ENCODE measurements at regions not wholly inside any gene's neighbourhood (a gene's known extent, or its start where the extent isn't known, plus 50 kb on each side); places are given as distances from the start of the nearest gene placed in this dataset.
"Not testable (repeated sequence)": the region's sequence is repeated elsewhere in the genome, so short reads cannot be mapped to it uniquely, and the experiment has no call there.

DNA sequence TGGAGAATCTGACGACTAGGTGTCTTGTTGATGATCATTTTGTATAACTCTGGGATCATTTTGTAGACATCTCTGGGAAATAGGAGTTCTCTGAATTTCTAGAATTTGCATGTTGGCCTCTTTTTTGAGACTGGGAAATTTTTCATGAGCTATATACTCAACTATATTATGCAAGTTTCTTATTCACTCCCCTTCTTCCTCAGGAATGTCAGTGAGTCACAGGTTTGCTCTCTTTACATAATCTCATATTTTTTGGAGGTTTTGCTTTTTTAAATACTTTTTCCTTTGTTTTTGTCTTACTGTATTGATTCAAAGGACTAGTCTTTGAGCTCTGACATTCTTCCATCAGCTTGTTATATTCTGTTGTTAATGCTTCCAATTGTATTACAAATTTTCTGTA, 1324.2 kb downstream of the TECRL start:
- H3K27me3 Mint-ChIP-seq (ENCODE audit: insufficient read depth, unreplicated experiment): no peaks in the 10 kb centered on the region
- TF ChIP-seq CTCF (IDR thresholded peaks at IDR 0.05; ENCODE audit: unreplicated experiment): no peak
- H3K36me3 Mint-ChIP-seq (ENCODE audit: insufficient read depth, unreplicated experiment): peaks cover 5% of the 10 kb centered on the region
- peak; percentile 34 for DNase-seq (ENCODE audit: unreplicated experiment)
- H3K4me1 Mint-ChIP-seq (ENCODE audit: insufficient read depth, unreplicated experiment): no peaks in the 10 kb centered on the region
- H3K9me3 Mint-ChIP-seq (ENCODE audit: unreplicated experiment): no peaks in the 10 kb centered on the region
- no peak overlapping the region for H3K4me3 Mint-ChIP-seq (ENCODE audit: unreplicated experiment)
- ChIA-PET CTCF (interaction anchor here (0.7 kb wide), 1 partner anchor 1137 kb away, joined by 3 read pairs; no protein-coding TSS in a partner anchor), POLR2A (no interaction called here)
- intact Hi-C loops (cut with micrococcal nuclease): no loop called here
- H3K27ac Mint-ChIP-seq (ENCODE audit: low read depth, unreplicated experiment): no peak overlapping the region
- BruUV-seq (replicated peaks): no TSS peak

DNA sequence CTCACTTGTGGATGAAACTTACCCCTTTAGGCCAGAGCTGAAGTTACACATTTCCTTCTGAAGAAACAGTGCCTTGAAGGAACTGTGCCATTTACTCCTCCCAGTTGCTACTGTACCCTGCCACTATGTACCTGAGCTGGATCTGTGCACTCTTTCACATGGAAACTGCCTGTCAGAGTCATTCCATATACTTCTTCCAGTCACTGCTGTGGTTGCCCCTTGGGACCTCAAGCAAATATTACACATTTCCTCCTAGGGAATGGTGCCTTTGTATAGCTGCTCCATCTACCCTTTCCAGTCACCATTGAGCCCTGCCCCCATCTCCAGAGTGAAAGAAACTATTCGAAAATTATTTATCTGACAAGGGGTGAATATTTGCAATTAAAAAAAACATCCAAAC, 1328.3 kb downstream of the TECRL start:
- TF ChIP-seq CTCF (IDR thresholded peaks at IDR 0.05; ENCODE audit: unreplicated experiment): no peak
- intact Hi-C loops (cut with micrococcal nuclease): no loop called here
- DNase-seq (ENCODE audit: unreplicated experiment): no peak
- peaks cover 5% of the 10 kb centered on the region for H3K36me3 Mint-ChIP-seq (ENCODE audit: insufficient read depth, unreplicated experiment)
- no peaks in the 10 kb centered on the region for H3K27me3 Mint-ChIP-seq (ENCODE audit: insufficient read depth, unreplicated experiment)
- ChIA-PET POLR2A (interaction anchor here (0.5 kb wide), 1 partner anchor 1832 kb away, joined by 3 read pairs; no protein-coding TSS in a partner anchor), CTCF (interaction anchor here (0.6 kb wide), 1 partner anchor 509 kb away, joined by 7 read pairs; no protein-coding TSS in a partner anchor)
- H3K4me3 Mint-ChIP-seq (ENCODE audit: unreplicated experiment): no peak overlapping the region
- peaks cover 4% of the 10 kb centered on the region for H3K9me3 Mint-ChIP-seq (ENCODE audit: unreplicated experiment)
- BruUV-seq (replicated peaks): no TSS peak
- no peak overlapping the region for H3K27ac Mint-ChIP-seq (ENCODE audit: low read depth, unreplicated experiment)
- H3K4me1 Mint-ChIP-seq (ENCODE audit: insufficient read depth, unreplicated experiment): no peaks in the 10 kb centered on the region

DNA sequence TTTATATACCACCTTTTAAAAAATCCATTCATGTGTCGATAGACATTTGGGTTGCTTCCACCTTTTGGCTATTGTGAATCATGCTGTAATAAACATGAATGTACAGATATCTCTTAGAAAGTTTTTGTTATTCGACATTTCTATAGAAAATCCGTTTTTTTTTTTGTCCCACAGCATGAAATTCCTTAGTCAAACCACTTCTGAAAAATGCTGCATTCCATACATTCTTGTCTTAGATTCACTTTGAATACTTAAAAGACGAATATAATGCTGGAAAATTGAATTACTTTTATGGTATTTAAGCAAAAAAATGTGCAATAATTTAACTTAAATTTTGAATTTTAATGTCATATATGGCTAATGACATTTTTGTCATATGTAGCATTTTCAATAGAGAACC, 1345.5 kb downstream of the TECRL start:
- Mint-ChIP-seq H3K27ac (ENCODE audit: low read depth, unreplicated experiment) (no peak overlapping the region), H3K4me3 (ENCODE audit: unreplicated experiment) (no peak overlapping the region), H3K9me3 (ENCODE audit: unreplicated experiment) (peaks cover 14% of the 10 kb centered on the region), H3K27me3 (ENCODE audit: insufficient read depth, unreplicated experiment) (no peaks in the 10 kb centered on the region), H3K4me1 (ENCODE audit: insufficient read depth, unreplicated experiment) (no peaks in the 10 kb centered on the region), H3K36me3 (ENCODE audit: insufficient read depth, unreplicated experiment) (no peaks in the 10 kb centered on the region)
- intact Hi-C loops (cut with micrococcal nuclease): no loop called here
- no TSS peak for BruUV-seq (replicated peaks)
- ChIA-PET POLR2A (no interaction called here), CTCF (no interaction called here)
- no peak for DNase-seq (ENCODE audit: unreplicated experiment)
- TF ChIP-seq CTCF (IDR thresholded peaks at IDR 0.05; ENCODE audit: unreplicated experiment): no peak

DNA sequence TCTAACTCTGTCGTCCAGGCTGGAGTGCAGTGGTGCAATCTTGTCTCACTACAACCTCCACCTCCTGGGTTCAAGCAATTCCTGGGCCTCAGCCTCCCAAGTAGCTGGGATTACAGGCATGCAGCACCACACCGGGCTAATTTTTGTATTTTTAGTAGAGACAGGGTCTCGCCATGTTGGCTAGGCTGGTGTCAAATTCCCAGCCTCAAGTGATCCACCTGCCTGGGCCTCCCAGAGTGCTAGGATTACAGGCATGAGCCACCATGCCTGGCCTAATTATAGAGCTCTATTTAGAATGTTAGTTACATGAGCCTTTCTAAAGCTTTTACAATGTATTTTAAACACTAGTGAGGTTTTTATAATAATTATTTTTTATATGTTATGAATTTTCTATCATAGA, 1346.4 kb downstream of the TECRL start:
- CTCF ChIA-PET; H3K4me3 Mint-ChIP-seq (ENCODE audit: unreplicated experiment); intact Hi-C loops (cut with micrococcal nuclease); H3K27ac Mint-ChIP-seq (ENCODE audit: low read depth, unreplicated experiment); H3K4me1 Mint-ChIP-seq (ENCODE audit: insufficient read depth, unreplicated experiment); H3K27me3 Mint-ChIP-seq (ENCODE audit: insufficient read depth, unreplicated experiment); DNase-seq (ENCODE audit: unreplicated experiment); BruUV-seq (replicated peaks); H3K36me3 Mint-ChIP-seq (ENCODE audit: insufficient read depth, unreplicated experiment): not testable (repeated sequence)
- H3K9me3 Mint-ChIP-seq (ENCODE audit: unreplicated experiment): peaks cover 12% of the 10 kb centered on the region
- POLR2A ChIA-PET: interaction anchor here (0.6 kb wide), 1 partner anchor 1369 kb away, joined by 3 read pairs; no protein-coding TSS in a partner anchor

DNA sequence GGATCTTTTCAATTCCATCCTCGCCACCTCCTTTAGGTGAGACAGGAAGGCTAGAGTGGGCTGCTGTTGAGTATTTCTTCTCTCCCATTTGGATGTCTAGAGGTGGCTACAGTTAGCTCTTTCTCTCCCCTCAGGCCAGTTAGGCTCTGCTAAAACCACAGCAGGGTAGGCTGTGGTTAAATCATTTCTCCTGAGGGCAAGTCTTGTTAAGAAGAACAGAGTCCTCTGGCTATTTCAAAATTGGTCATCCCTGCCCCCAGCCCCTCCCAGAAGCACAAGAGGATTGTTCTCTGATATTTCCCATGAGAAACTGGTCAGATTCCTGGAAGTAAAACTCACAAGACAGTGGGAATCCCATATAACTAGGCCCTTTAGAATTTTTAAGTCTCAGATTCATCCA, 1359.5 kb downstream of the TECRL start:
- Mint-ChIP-seq H3K27me3 (ENCODE audit: insufficient read depth, unreplicated experiment) (no peaks in the 10 kb centered on the region), H3K27ac (ENCODE audit: low read depth, unreplicated experiment) (peak overlapping the region; percentile 18), H3K9me3 (ENCODE audit: unreplicated experiment) (no peaks in the 10 kb centered on the region), H3K4me1 (ENCODE audit: insufficient read depth, unreplicated experiment) (peaks cover 12% of the 10 kb centered on the region), H3K36me3 (ENCODE audit: insufficient read depth, unreplicated experiment) (peaks cover 5% of the 10 kb centered on the region), H3K4me3 (ENCODE audit: unreplicated experiment) (no peak overlapping the region)
- no peak for TF ChIP-seq CTCF (IDR thresholded peaks at IDR 0.05; ENCODE audit: unreplicated experiment)
- ChIA-PET CTCF (interaction anchor here (0.5 to 0.9 kb wide), 3 partner anchors 47 to 1604 kb away, joined by 3 read pairs; no protein-coding TSS in a partner anchor), POLR2A (no interaction called here)
- intact Hi-C loops (cut with micrococcal nuclease): no loop called here
- no TSS peak for BruUV-seq (replicated peaks)
- DNase-seq (ENCODE audit: unreplicated experiment): peak; percentile 9

Measured in MCF 10A (cell line).